Heart left ventricle (tissue), 16 donors: ENCODE measurements at regions not wholly inside any gene's neighbourhood (a gene's known extent, or its start where the extent isn't known, plus 50 kb on each side); places are given as distances from the start of the nearest gene placed in this dataset.

Experiments
- ATAC-seq, 4 donors: fragments of 200-7000 bp; cut with Tn5 transposase; one replicate each; pipeline ENCODE4 v1.9.1; 2020 to 2022; ENCODE audit warnings: moderate library complexity in 4 of 4, mild to moderate bottlenecking in 3 of 4, moderate number of reproducible peaks in 1 of 4
- DNase-seq, 5 donors: peaks; one replicate each; pipeline ENCODE4 v3.0.0-alpha.2; 2020
- H3K27ac ChIP-seq, 12 donors: fragments of 200-600 bp; sonication (generic) in 4 of 12; one replicate each; pipeline versions ENCODE4 v1.5.0 to v1.8.0; 2016 to 2022; ENCODE audit warnings: mild to moderate bottlenecking in 2 of 12
- H3K27me3 ChIP-seq, 9 donors: fragments of 200-600 bp; sonication (generic) in 2 of 9; one replicate each; pipeline versions ENCODE4 v1.5.1 to v1.8.0; 2016 to 2022; ENCODE audit warnings: mild to moderate bottlenecking in 3 of 9
- H3K36me3 ChIP-seq, 9 donors: fragments of 200-600 bp; sonication (generic) in 2 of 9; one replicate each; pipeline versions ENCODE4 v1.5.0 to v1.8.0; 2018 to 2022; ENCODE audit warnings: mild to moderate bottlenecking in 2 of 9
- H3K4me1 ChIP-seq, 12 donors: fragments of 200-600 bp; sonication (generic) in 4 of 12; one replicate each; pipeline versions ENCODE4 v1.5.0 to v1.8.0; 2016 to 2022; ENCODE audit warnings: mild to moderate bottlenecking in 3 of 12
- H3K4me3 ChIP-seq, 12 donors: fragments of 200-600 bp; sonication (generic) in 4 of 12; one replicate each; pipeline versions ENCODE4 v1.5.0 to v1.8.0; 2017 to 2022; ENCODE audit warnings: mild to moderate bottlenecking in 9 of 12, moderate library complexity in 4 of 12
- H3K9me3 ChIP-seq, 12 donors: fragments of 200-600 bp; sonication (generic) in 4 of 12; one replicate each; pipeline versions ENCODE4 v1.5.0 to v1.8.0; 2016 to 2022; ENCODE audit warnings: mild to moderate bottlenecking in 1 of 12
- CTCF ChIP-seq, 12 donors: fragments of 200-600 bp; sonication (generic) in 4 of 12; IDR thresholded peaks; one replicate each; pipeline versions ENCODE4 v1.5.0 to v1.8.0; 2018 to 2022; ENCODE audit warnings: antibody characterized with exemption in 12 of 12, mild to moderate bottlenecking in 5 of 12
- POLR2A ChIP-seq, 2 donors: fragments of 450-650 bp; IDR thresholded peaks; one replicate each; pipeline ENCODE4 v1.6.1; 2017; ENCODE audit warnings: antibody characterized with exemption in 2 of 2, mild to moderate bottlenecking in 2 of 2, moderate library complexity in 2 of 2
- WGBS, 4 donors: extraction: QIAGEN DNeasy Blood & Tissue Kit in 2 of 4; methylation state at CpG; one replicate each; pipeline versions ENCODE4 v1.1.5 to v1.1.7; 2013 to 2018; 5-methylcytosine and 5-hydroxymethylcytosine counted together
- intact Hi-C, 10 donors: fragments of 100-400 bp; cut with DNase I; formaldehyde crosslinking; loops; one replicate each; pipeline versions ENCODE4 v1.11.1 to v1.14.2; 2022
- donor health status: ischemic (EF 13 %, LVEDD 7.1; RV severe dilation, severe dysfunction).
- donor health status: healthy with polysubstance abuse.
- donor health status: DM: no; HTN: yes; CAD: no.
- donor health status: DM: no; HTN: no; CAD: no.
- donor health status: ischemic (EF 25% LVEDD 6.9; RV normal size, moderate dysfunction).
- donor health status: ischemic (EF 25% LVEDD 5.7; RV mildly dilated, moderate dysfunction).
- donor health status: healthy.
- donor health status: DM: yes; HTN: yes; CAD: no.
- donor health status: ischemic (EF 35%, LVEDD 5.7; RV mildly dilated, moderate dysfunction).
- donor health status: nonischemic (EF 11% LVEDD 7.7; RV severe dilation, severe dysfunction).
- donor health status: DM: yes; HTN: yes; CAD: no.
- donor health status: PGD.
- donor health status: ischemic (EF 29% LVEDD 5.4; RV normal size, mild dysfunction).
- donor health status: nonischemic (EF 23%, LVEDD 6.1; RV moderate dilation, normal function).

GRCh38 chr1:34645109-34645688, 109.6 kb upstream of the GJB5 start:
- Histone ChIP-seq H3K4me1 (no peaks in the 10 kb centered on the region), H3K27ac (no peak overlapping the region), H3K36me3 (no peaks in the 10 kb centered on the region), H3K4me3 (no peak overlapping the region), H3K9me3 (no peaks in the 10 kb centered on the region), H3K27me3 (peaks cover 0 to 62% (median 12%) of the 10 kb centered on the region in 9 donors)
- TF ChIP-seq POLR2A (IDR thresholded peaks at IDR 0.05): no peak
- intact Hi-C loops: no loop called here
- 15 to 40% (median 38%) methylated on average over 5 to 7 of the region's 7 CpGs for WGBS, 4 donors
- DNase-seq (no peak), ATAC-seq (no peak)

- no peak for DNase-seq
- H3K4me3 ChIP-seq: no peak overlapping the region
- peaks cover 0 to 70% (median 12%) of the 10 kb centered on the region in 9 donors for H3K27me3 ChIP-seq
- no peaks in the 10 kb centered on the region for H3K36me3 ChIP-seq
- no peaks in the 10 kb centered on the region for H3K9me3 ChIP-seq
- H3K27ac ChIP-seq: no peak overlapping the region
- intact Hi-C loops: no loop called here
- no peak for ATAC-seq
- no peak for TF ChIP-seq POLR2A (IDR thresholded peaks at IDR 0.05)
- no peak for TF ChIP-seq CTCF (IDR thresholded peaks at IDR 0.05)
- no peaks in the 10 kb centered on the region for H3K4me1 ChIP-seq
- WGBS, 4 donors: 42 to 56% (median 48%) methylated on average over 3 of the region's 3 CpGs
Observed at GRCh38 chr1:34645919-34646318, 108.9 kb upstream of the GJB5 start.

- ATAC-seq: no peak
- Histone ChIP-seq H3K4me1 (no peaks in the 10 kb centered on the region), H3K36me3 (no peaks in the 10 kb centered on the region), H3K27ac (no peak overlapping the region), H3K4me3 (no peak overlapping the region), H3K27me3 (peaks cover 0 to 77% (median 16%) of the 10 kb centered on the region in 9 donors), H3K9me3 (no peaks in the 10 kb centered on the region)
- TF ChIP-seq CTCF (IDR thresholded peaks at IDR 0.05) (no peak), POLR2A (IDR thresholded peaks at IDR 0.05) (no peak)
- intact Hi-C loops: no loop called here
- DNase-seq: no peak
- 59 to 69% (median 64%) methylated on average over 6 of the region's 6 CpGs for WGBS, 4 donors
Observed at GRCh38 chr1:34648501-34648900, 106.3 kb upstream of the GJB5 start.

GRCh38 chr1:34650090-34650489, 104.8 kb upstream of the GJB5 start:
- intact Hi-C loops: no loop called here
- no peak for ATAC-seq
- Histone ChIP-seq H3K27me3 (peaks cover 0 to 73% (median 16%) of the 10 kb centered on the region in 9 donors), H3K4me3 (no peak overlapping the region), H3K36me3 (no peaks in the 10 kb centered on the region), H3K4me1 (no peaks in the 10 kb centered on the region), H3K9me3 (no peaks in the 10 kb centered on the region), H3K27ac (no peak overlapping the region)
- WGBS, 4 donors: 74 to 94% (median 87%) methylated on average over 1 of the region's 1 CpG
- DNase-seq: no peak
- no peak for TF ChIP-seq CTCF (IDR thresholded peaks at IDR 0.05)
- TF ChIP-seq POLR2A (IDR thresholded peaks at IDR 0.05): no peak

- intact Hi-C loops: no loop called here
- H3K9me3 ChIP-seq: no peaks in the 10 kb centered on the region
- H3K36me3 ChIP-seq: no peaks in the 10 kb centered on the region
- ATAC-seq (no peak), DNase-seq (no peak)
- H3K4me1 ChIP-seq: no peaks in the 10 kb centered on the region
- peaks cover 0 to 73% (median 16%) of the 10 kb centered on the region in 9 donors for H3K27me3 ChIP-seq
- H3K4me3 ChIP-seq: no peak overlapping the region
- TF ChIP-seq POLR2A (IDR thresholded peaks at IDR 0.05) (no peak), CTCF (IDR thresholded peaks at IDR 0.05) (no peak)
- no peak overlapping the region for H3K27ac ChIP-seq
- WGBS, 4 donors: 79 to 86% (median 82%) methylated on average over 11 of the region's 11 CpGs
Observed at GRCh38 chr1:34650800-34651199, 104.0 kb upstream of the GJB5 start.
